ENCODE measurements at regions not wholly inside any gene's neighbourhood (a gene's known extent, or its start where the extent isn't known, plus 50 kb on each side); places are given as distances from the start of the nearest gene placed in this dataset.

DNA sequence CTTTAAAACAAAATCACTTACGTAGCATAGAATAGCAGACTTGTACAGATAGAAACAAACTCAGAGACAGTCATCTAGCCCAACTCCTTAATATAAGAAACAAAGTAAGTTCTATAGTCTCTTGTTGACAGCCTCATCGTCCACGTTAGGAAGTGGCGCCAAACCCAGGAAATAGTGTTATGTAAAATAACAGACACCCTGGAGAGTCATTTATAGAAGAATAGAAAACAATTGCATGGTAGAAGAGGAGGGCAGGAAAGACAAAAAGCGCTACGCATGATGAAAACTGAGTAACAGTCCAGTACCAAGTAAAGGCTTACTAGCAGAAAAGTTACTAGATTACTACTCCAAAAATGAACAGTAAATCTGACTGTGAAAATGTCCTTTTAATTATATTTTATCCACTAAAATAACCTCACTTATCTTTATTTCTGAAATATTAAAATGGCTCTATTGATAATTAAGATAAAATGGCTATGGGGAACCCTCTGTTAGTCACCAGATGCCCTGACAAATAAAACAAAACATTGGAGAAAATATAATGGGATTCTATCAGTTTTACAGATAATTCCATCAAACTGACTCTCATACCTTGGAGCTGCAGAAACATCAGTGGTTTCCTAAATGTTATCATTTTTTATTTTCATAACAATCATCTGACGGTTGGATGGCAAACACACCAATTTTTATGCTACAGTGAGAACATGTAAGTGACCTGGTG, 434.0 kb upstream of the C9orf72 start:
- no peak for DNase-seq
- Histone ChIP-seq H3K4me3 (ENCODE audit: low read length) (no peak overlapping the region), H3K4me2 (ENCODE audit: low read depth, low read length) (no peak overlapping the region), H3F3A (ENCODE audit: insufficient read depth, low read length) (no peaks in the 10 kb centered on the region), H3K4me1 (ENCODE audit: low read length) (no peaks in the 10 kb centered on the region), H3K9me2 (replicated peaks; ENCODE audit: insufficient read depth, low read length) (no peaks in the 10 kb centered on the region; the same call in 1 of the 2 replicates), H3K27ac (ENCODE audit: low read length) (no peak overlapping the region), H3K9ac (ENCODE audit: low read length) (no peak overlapping the region), H4K20me1 (ENCODE audit: insufficient read depth, low read length) (no peaks in the 10 kb centered on the region), H3K27me3 (replicated peaks; ENCODE audit: insufficient read depth, low read length) (no peaks in the 10 kb centered on the region), H2AFZ (ENCODE audit: low read length) (no peak overlapping the region), H3K9me3 (replicated peaks; ENCODE audit: insufficient read depth, low read length) (no peaks in the 10 kb centered on the region), H3K79me2 (ENCODE audit: low read length) (no peaks in the 10 kb centered on the region), H3K36me3 (replicated peaks; ENCODE audit: insufficient read depth, low read length) (no peaks in the 10 kb centered on the region)
- no peak for TF ChIP-seq EZH2phosphoT487 (IDR thresholded peaks at IDR 0.05; ENCODE audit: low read length)
- TF ChIP-seq EZH2 (optimal IDR thresholded peaks at IDR 0.05; ENCODE audit: low read depth, low read length): no peak
- TF ChIP-seq, protein P1, sequence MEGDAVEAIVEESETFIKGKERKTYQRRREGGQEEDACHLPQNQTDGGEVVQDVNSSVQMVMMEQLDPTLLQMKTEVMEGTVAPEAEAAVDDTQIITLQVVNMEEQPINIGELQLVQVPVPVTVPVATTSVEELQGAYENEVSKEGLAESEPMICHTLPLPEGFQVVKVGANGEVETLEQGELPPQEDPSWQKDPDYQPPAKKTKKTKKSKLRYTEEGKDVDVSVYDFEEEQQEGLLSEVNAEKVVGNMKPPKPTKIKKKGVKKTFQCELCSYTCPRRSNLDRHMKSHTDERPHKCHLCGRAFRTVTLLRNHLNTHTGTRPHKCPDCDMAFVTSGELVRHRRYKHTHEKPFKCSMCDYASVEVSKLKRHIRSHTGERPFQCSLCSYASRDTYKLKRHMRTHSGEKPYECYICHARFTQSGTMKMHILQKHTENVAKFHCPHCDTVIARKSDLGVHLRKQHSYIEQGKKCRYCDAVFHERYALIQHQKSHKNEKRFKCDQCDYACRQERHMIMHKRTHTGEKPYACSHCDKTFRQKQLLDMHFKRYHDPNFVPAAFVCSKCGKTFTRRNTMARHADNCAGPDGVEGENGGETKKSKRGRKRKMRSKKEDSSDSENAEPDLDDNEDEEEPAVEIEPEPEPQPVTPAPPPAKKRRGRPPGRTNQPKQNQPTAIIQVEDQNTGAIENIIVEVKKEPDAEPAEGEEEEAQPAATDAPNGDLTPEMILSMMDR (IDR thresholded peaks at IDR 0.05; ENCODE audit: low read length): no peak

DNA sequence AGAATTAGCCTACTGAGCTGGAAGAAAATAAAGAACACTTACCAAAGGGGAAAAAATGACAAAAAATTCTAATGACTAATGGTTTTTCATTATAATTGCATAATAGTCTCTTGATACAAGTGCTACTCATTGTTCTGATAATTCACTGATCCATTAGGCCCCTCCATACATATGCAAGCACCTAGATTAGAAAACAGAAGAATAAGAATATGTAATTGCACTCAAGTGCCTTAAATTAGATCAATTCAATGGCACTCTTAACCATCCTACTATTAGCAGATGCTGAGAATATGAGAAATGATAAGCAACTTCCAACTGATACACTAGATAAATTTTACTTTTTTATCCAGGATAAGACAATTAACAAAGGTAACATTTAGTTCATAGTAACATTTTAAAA, 440.9 kb upstream of the C9orf72 start:
- Histone ChIP-seq H3K4me3 (ENCODE audit: low read length) (no peak overlapping the region), H3F3A (ENCODE audit: insufficient read depth, low read length) (no peaks in the 10 kb centered on the region), H3K27me3 (replicated peaks; ENCODE audit: insufficient read depth, low read length) (no peaks in the 10 kb centered on the region), H3K4me1 (ENCODE audit: low read length) (no peaks in the 10 kb centered on the region), H3K36me3 (replicated peaks; ENCODE audit: insufficient read depth, low read length) (no peaks in the 10 kb centered on the region), H3K79me2 (ENCODE audit: low read length) (no peaks in the 10 kb centered on the region), H2AFZ (ENCODE audit: low read length) (no peak overlapping the region), H4K20me1 (ENCODE audit: insufficient read depth, low read length) (no peaks in the 10 kb centered on the region), H3K27ac (ENCODE audit: low read length) (no peak overlapping the region), H3K9ac (ENCODE audit: low read length) (no peak overlapping the region), H3K4me2 (ENCODE audit: low read depth, low read length) (no peak overlapping the region), H3K9me2 (replicated peaks; ENCODE audit: insufficient read depth, low read length) (no peaks in the 10 kb centered on the region), H3K9me3 (replicated peaks; ENCODE audit: insufficient read depth, low read length) (no peaks in the 10 kb centered on the region)
- no peak for DNase-seq
- TF ChIP-seq, protein P1 (IDR thresholded peaks at IDR 0.05; ENCODE audit: low read length): no peak

DNA sequence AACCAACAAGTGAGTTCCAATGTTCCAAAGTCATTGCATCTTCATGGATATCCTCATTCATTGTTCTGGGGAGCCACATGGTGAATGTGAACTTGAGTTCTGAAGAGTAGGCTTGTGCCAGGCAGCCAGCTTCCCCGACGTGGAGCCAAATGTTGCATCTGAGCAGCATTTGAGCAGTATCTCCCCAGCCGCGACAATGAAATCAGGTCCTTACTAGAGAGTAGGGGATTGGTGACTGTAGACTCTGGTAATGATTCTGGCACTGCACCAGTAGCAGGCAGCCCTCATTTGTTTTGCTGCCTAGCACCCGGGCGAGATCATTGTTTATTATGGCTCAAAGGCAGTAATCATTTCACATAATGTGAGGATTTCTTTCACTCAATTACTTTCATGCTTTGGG, 451.4 kb upstream of the C9orf72 start:
- H4K20me1 ChIP-seq (ENCODE audit: insufficient read depth, low read length): no peaks in the 10 kb centered on the region
- H3K9ac ChIP-seq (ENCODE audit: low read length): no peak overlapping the region
- H3K9me2 ChIP-seq (replicated peaks; ENCODE audit: insufficient read depth, low read length): no peaks in the 10 kb centered on the region
- no peaks in the 10 kb centered on the region for H3K4me1 ChIP-seq (ENCODE audit: low read length)
- no peak for TF ChIP-seq EZH2phosphoT487 (IDR thresholded peaks at IDR 0.05; ENCODE audit: low read length)
- TF ChIP-seq EZH2 (optimal IDR thresholded peaks at IDR 0.05; ENCODE audit: low read depth, low read length): no peak
- TF ChIP-seq, protein P1 (IDR thresholded peaks at IDR 0.05; ENCODE audit: low read length): no peak
- H3K36me3 ChIP-seq (replicated peaks; ENCODE audit: insufficient read depth, low read length): no peaks in the 10 kb centered on the region
- H2AFZ ChIP-seq (ENCODE audit: low read length): no peak overlapping the region
- H3F3A ChIP-seq (ENCODE audit: insufficient read depth, low read length): no peaks in the 10 kb centered on the region
- no peak overlapping the region for H3K27ac ChIP-seq (ENCODE audit: low read length)
- H3K27me3 ChIP-seq (replicated peaks; ENCODE audit: insufficient read depth, low read length): no peaks in the 10 kb centered on the region
- H3K79me2 ChIP-seq (ENCODE audit: low read length): no peaks in the 10 kb centered on the region
- no peak for DNase-seq
- no peak overlapping the region for H3K4me2 ChIP-seq (ENCODE audit: low read depth, low read length)
- H3K4me3 ChIP-seq (ENCODE audit: low read length): no peak overlapping the region
- no peaks in the 10 kb centered on the region for H3K9me3 ChIP-seq (replicated peaks; ENCODE audit: insufficient read depth, low read length)
